ENCODE measurements at regions not wholly inside any gene's neighbourhood (a gene's known extent, or its start where the extent isn't known, plus 50 kb on each side); places are given as distances from the start of the nearest gene placed in this dataset.
"Not testable (repeated sequence)": the region's sequence is repeated elsewhere in the genome, so short reads cannot be mapped to it uniquely, and the experiment has no call there.

DNA sequence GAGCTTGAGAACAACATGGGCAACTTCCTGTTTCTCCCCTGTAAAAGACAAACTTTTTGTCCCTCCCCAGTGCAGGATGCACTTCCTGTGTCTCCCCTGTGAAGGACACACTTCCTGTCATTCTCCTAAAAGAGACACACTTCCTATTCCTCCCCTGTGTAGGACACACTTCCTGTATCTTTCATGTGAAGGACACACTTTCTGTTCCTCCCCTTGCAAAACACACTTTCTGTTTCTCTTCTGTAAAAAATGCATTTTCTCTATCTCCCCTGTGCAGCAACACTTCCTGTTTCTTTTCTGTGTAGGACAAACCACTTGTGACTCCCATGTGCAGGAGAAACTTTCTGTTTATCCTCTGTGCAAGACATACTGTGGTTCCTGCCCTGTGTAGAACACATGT, 488.6 kb upstream of the USP9Y start:
- no peak for DNase-seq

DNA sequence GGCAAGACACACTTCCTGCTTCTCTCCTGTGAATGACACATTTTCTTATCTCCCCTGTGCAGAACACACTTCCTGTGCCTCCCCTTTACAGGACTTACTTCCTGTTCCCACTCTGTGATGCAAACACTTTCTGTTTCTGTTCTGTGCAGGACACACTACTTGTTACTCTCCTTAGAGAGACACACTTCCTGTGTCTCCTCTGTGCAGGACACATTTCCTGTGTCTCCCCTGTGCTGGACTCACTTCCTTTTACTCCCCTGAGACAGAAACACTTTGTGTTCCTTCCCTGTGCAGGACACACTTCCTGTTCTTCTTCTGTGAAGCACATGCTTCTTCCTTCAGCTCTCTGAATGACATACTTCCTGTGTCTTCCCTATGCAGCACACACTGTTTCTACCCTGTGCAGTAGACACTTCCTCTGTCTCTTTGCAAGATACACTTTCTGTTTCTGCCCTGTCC, 485.4 kb upstream of the USP9Y start:
- DNase-seq = no peak

DNA sequence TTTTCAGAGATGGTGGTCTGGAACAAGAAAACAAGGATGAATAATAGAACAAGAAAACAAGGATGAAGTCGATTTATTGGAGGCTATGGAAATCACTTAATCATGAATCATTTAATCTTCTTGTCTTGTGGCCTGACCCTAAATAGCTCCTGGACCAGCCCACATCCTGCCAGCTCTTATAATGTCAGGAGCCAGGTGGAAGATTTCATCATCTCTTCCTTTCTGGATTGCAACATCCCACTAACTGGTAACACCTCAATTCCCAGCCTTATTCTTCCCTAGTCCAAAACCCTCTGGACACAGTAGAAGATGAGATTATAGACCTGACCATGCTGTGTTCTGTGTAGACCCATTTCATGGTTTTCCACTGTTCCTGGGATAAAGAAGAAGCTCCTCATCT, 470.1 kb upstream of the USP9Y start:
- no peak for DNase-seq

DNA sequence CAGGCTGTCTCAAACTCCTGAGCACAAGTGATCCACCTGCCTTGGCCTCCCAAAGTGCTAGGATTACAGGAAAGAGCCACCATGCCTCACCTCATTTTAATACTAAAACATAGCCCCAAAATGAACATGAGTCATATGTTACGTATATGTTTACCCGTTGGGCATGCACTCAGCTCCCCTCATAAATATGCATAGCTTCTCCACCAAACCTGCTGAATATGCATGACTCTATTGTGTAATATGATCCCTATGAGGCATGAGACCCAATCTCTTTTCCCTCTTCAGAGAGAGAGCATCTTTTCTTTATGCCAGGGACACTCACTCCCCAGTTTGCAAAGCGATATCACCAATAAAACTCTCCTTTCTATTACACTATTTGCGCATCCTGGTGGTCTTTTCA, 464.6 kb upstream of the USP9Y start:
- no peak for DNase-seq

DNA sequence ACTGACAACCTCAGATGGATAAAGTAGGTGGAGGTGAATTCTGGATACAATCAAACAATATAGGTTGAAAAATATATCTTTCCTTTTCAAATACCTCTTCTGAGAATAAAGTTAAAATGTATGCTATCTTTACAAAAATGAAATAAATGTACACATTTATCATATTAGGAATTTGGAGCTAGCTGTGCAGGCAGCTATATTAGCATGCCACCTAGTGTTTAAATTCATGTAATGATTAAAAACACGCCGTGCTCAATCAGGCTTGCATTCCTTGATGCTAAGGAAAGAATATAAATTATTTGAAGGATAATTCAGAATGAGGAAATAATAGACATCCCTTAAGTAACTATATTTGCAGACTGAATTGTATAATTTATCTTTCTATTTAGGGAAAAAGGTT, 460.7 kb upstream of the USP9Y start:
- not testable (repeated sequence) for DNase-seq

DNA sequence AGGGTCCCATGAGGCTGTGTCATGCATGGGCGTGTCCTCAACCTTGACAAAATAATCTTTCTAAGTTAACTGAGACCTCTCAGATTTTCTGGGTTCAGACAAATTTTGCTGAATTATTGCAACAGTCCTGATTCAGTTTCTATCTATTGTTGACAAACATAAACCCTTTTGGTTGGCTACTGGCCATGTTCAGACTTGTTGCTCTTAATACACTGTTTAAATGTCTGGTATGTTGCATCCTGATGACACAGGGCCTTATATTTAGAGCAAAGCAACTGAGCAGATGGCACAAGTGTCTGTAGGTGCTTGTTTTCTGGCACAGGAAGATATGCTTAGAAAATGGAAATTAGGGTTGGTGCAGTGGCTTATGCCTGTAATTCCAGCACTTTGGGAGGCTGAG, 456.9 kb upstream of the USP9Y start:
- DNase-seq = no peak

DNA sequence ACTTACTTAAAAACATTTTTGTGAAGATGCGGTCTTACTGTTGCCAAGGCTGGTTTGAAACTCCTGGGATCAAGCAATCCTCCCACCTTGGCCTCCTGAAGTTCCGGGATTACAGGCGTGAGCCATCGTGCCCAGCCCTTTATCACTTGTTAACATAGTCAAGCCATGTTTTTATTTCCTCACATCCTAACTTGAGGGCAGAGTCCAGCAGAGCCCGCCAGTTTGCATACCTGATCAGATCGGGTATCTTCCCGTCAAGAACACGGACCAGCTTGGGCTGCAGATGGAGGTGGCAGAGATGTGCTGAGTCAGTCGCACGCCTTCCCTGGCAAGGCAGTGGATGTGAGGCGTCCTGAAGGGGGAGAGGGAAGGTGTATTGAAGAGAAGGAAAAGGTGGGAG, 447.3 kb upstream of the USP9Y start:
- no peak for DNase-seq

DNA sequence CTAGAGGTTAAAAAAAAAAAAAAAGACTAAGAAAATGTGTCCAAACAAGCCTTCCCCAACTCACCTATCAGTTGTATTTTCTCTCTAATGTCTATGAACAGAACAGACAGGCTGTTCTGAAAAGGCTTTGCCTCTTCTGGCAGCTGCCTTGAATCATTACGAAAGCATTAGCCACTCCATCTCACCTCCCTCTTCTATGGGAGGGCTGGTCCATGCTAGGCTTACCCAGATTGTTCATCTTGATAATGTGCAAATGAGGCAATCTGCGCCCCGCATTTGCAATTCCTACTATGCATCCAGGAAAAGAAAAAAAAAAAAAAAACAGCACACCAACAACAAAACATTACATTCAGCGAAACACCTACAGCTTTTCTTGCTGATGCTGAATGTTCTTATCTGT, 429.9 kb upstream of the USP9Y start:
- DNase-seq = no peak

DNA sequence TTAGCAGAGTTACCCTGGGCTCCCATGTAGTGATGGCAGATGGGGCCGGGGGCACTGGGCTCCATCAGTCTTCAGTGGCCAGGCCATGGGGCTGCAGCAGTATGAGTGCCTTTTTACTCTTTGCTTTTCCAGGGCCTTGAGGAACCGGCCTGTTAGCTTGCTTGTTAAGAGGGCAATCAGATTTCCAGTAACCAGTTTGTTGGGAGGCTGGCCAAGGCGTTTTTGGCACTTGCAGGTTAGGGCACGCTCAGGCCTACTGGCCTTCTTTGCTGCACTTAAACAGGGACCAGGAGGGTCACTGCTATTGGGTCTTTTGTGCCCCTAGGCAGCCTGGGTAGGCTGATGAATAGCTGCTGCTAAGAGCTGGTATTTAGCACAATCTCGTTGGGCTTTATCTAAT, 415.4 kb upstream of the USP9Y start:
- no peak for DNase-seq

DNA sequence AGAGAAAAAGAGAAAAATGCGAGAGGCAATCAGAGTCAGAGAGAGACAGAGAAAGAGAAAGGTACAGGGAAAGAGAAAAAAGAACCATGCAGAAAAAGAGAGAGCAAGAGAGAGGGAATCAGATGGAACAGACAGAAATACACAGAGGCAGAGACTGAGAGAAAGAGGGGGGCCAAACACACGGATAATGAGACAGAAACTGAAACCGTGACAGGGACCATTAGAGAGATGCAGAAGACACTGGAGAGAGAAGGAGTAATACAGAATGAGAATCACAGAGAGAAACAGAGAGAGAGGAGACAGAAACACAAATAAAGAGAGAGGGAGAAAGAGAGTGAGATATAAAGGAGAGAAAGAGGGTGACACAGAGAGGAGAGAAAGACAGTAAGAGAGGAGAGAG, 412.1 kb upstream of the USP9Y start:
- DNase-seq = no peak

DNA sequence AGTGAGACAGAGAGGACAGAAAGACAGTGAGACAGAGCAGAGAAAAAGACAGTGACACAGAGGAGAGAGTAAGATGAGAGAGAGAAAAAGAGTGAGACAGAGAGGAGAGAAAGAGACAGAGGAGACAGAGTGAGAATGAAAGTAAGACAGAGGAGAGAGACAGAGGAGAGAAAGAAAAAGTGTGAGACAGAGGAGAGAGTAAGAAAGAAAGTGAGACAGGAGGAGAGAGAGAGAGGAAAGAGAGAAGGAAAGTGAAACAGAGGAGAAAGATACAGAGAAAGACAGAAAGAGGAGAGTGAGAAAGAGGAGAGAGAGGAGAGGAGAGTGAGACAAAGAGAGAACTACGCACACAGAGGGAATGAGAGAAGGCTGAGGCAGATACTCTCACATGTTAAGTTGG, 411.6 kb upstream of the USP9Y start:
- no peak for DNase-seq

DNA sequence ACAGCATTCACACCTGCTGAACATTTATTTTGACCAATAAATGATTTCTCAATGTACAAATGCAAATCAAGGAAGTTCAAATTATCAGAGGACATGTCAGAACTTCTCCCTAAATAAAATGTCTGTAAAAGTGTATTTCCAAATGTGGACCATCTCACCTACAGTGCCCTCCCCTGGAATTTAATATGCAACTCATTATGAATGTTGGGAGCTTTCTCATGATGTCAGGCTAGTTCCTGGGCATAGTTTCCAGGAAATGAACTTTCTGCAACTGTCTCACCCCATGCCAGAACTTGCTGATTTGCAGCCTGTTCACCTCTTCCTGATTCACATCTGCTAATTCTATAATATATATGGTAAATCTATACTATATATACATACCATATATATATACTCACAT, 408.5 kb upstream of the USP9Y start:
- no peak for DNase-seq

DNA sequence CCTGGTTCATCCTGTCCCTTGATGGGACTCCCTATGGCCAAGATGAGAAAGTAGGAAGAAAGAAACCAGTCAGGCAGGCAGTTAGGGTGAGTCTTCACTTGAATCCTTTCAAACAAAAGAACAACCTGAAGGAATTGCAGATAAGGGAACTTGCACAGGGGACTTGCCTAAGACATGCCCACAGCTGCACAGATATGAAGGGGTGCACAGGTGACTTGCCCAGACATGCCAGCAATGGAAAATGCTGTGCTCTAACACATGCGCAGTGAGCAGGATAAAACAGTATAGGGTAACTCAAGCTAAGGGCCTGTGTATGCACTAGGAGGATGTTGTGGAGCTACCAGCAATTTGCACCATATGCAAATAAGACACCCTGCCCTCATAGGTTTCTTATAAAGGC, 404.6 kb upstream of the USP9Y start:
- no peak for DNase-seq

DNA sequence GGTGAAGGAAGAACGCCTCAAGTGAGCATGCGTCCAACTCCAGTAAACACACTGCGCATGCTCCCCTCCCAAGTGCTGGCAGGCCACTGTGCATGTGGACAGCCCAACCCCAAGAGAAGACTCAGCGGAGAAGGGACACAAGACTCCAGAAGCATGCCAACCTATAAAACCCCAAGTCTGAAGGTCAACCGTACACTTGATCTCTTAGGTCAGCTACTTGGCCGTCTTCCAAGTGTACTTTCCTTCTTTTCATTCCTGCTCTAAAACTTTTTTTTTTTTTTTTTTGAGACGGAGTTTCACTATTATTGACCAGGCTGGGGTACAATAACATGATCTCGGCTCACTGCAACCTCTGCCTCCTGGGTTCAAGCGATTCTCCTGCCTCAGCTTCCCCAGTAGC, 401.2 kb upstream of the USP9Y start:
- DNase-seq = not testable (repeated sequence)

DNA sequence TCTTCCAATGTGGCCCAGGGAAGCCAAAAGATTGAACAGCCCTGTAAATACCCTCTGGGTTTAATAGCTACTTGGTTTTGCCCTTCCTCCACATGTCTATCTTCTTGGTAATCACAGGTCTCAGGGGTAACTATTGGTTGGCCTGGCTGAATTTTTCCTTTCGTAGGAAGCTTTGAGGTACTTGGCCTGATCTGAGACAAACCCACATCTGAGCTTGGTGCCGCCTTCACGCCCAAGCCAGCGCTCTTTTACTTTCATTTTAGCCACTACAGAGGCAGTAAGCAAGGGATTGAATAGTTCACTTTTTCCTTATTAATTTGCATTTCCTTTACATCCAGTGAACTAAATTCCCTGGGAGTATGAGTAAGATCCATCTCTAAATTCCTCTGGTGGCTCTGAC, 397.6 kb upstream of the USP9Y start:
- DNase-seq = no peak

DNA sequence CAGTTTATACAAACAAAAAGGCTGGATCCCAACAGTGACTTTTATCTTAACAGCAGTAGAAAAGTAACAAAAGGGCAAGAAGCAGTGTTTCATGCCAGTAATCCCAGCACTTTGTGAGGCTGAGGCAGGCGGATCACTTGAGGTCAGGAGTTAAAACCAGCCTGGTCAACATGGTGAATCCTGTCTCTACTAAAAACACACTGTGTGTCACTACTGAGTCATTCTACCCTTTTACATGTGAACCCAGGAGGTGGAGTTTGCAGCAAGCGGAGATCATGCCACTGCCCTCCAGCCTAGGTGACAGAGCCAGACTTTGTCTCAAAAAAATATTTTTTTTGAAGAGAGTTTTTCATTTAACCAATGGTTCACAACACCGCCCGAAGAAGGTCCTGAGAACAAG, 395.6 kb upstream of the USP9Y start:
- no peak for DNase-seq

DNA sequence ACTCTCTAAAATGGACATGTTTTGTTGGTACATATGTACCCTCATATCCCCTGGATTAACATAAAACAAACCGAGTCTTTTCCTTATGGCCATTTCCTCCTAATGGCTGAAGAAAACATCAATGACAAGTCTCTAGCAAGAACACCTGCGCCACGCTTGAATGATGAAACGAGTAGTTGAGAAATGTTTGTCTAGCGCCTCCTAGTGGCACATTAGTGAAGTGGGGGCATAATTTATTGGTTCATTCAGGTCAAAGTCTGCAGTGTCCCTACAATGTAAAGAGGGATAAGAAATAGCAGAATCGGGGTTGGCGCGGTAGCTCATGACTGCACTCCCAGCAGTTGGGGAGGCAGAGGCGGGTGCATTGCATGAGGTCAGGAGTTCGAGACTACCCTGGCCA, 391.8 kb upstream of the USP9Y start:
- DNase-seq = no peak

DNA sequence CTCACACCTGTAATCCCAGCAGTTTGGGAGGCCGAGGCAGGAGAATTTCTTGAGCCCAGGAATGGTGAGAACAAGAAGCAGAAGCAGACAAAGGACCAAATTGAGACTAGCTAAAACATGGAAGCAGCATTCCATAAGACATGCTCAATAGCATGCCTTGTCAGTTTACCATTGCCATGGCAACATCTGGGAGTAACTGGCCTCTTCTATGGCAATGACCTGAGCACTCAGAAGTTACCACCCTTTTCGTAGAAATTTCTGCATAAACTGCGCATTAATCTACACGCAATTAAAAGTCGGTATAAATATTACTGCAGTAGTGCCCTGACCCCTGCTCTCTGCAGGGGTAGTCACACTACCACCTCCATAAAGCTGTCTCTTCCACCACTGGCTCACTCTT, 390.2 kb upstream of the USP9Y start:
- no peak for DNase-seq

DNA sequence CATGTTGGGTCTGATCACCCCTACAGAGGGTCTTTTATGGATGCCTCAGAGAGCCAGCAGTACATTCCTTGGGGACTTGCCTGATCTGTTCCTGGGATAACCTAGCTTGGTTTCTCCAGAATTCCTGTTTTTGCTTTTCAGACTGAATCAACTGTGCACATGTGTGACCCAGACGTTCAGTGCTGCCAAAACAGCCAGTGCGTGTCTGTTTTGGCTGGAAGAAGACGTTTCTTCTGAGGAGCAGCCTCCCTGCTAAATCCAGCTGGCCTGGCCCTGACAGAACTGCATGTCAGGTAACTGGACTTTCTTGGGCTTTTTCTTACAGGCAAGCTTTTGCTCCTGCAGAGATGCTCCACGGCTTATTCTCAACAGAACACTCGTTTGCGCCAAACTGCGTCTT, 373.3 kb upstream of the USP9Y start:
- DNase-seq = peak in 2 of 3 donors; percentile 6 to 54

DNA sequence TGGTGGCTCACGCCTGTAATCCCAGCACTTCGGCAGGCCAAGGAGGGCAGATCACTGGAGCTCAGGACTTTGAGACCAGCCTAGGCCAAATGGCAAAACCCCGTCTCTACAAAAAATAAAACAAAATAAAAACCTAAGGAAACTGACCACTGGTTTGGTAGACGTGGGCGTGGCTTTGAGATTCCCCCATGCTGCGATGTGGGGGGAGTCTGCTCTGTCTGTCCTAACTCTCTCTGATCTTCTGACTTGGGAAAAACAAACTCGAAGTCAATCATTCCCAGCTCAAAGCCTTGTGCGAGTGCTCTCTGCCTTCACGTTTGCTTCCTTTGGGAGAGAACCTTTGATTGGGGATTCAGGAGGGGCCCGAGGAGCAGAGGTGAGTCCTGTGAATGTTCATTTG, 369.1 kb upstream of the USP9Y start:
- DNase-seq = not testable (repeated sequence)

DNA sequence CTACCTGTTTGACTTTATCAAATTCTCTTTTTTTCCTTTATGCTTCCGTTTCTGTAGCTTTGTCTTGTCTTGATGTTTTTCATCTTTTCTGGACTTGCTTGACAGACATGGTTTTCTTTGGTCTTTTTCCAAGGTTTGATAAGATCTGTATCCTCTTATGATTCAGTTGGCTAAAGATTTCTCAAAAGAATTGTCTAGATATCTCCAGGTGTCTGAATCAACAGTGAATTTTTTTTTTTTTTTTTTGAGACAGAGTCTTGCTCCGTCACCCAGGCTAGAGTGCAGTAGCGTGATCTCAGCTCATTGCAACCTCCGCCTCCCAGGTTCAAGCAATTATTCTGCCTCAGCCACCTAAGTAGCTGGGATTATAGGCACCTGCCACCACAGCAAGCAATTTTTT, 357.8 kb upstream of the USP9Y start:
- no peak for DNase-seq

DNA sequence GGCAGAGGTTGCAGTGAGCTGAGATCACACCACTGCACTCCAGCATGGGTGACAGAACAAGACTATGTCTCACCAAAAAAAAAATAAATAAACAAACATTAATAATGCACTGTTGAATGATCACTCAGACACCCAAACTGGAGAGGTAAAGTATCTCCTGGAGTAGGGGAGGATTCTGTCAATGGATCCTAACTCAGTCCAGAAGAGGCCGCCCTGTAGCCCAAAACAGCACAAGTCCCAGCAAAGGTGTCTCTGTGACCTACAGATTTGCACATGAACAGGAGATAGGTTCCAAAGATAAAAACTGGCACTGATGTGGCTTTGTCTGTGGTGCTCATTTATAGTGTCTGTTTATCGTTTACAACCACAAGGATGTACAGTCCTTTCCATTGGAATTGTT, 352.9 kb upstream of the USP9Y start:
- no peak for DNase-seq

DNA sequence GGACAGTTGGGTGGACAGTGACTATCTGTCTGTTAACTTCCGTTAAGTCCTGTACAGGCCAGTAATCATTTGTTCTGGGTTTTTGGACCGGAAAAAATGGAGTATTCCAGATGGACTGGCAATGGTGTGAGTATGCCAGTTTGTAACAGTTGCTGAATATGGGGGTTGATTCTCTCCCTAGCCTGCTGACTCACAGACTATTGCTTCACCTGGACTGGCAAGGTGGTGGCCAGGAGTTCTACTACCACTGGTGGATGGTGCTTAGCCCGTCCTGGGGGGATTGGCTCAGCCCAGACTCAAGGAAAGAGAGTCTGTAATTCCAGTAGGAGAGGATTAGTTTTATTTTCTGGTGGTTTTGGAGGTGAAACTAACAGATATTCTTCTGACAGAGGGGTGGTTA, 343.8 kb upstream of the USP9Y start:
- DNase-seq = no peak

DNA sequence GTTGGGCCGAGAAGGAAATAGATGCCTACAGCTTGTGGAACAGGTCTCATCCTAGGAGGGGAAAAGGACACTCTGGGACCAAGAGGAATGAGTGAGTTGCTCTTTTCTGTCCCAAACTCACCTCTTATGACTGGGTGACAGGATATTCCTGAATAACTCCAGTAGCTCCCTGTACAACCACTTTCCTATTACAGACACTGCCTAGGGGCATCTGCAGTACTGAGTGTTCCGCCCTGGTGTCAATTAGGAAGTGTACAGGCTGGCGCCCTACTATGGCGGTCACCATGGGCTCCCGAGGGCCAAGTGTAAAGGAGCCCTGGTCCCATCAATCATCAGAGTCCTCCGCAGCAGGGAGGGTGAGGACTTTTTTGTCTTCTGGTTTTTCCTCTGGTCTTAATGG, 343.4 kb upstream of the USP9Y start:
- DNase-seq = no peak

DNA sequence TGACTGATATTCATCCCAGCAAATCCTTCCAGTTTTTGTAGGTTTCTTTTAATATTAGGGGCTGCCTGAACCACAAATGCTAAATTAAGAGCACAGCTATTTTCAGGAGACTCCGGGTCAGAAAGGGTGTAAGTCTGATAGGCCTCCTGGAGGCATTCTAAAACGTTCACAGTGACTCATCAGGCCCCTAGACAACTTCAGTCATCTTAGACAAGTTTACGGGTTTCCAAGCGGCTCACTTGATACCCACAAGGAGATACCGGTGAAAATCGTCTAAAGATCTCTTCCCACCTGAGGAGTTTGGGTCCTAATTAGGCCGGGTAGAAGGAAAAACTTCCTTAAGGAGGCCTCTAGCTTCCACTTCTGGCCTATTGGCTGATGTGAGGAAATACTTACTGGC, 342.7 kb upstream of the USP9Y start:
- DNase-seq = no peak

Data from muscle of back (tissue), 3 donors.